ENCODE measurements at regions not wholly inside any gene's neighbourhood (a gene's known extent, or its start where the extent isn't known, plus 50 kb on each side); places are given as distances from the start of the nearest gene placed in this dataset.

DNA sequence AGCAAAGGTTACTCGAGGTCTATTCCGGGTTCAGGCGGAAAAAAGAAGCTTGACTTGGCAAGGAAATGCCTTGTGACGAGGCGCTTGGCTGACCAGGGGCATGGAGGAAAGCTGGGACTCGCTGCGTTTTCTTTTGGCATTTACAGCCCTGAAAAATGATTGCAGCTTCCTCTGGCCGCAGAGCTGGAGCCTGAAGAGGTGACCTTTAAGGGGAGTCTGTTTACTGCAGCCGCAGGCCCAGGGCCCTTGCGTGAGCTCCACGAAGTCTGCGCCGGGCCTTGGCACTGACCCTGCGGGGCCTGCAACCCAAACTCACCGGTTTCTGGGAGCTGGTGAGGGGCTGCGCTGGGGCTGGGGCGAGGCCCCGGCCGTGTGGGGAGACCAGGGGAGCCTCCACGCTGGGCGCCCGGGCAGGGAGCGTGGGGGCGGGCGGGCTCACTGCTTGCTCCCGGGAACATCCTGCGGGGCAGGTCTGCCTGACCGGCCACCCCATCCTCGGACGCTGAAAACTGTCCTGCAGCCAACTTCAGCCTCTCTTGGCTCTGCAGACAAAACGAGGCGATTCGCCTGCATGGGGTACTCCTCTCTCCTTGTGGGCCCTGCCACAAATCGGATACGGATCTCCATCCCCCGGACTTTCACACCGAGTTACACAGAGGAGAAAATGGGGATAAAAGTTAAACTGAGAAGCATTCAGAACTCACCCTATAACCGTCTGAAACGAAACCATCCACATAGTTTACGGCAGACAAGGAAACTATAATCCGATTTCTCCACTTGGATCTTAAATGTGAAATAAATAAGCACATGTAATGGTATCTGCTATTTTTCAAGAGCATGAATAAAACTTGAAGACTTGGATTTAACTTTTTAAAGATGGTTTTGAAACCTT is 206.3 kb upstream of the FOXF1 start:
- Histone ChIP-seq H3K4me1 (ENCODE audit: control insufficient read depth in 2 of 2, insufficient read depth in 1 of 2, low read depth in 1 of 2, low read length in 2 of 2) (peaks cover 0 to 7% of the 10 kb centered on the region in 2 donors), H3K4me3 (ENCODE audit: low read length in 2 of 2) (no peak overlapping the region), H3K23ac (ENCODE audit: low read depth, low read length, poor library complexity) (no peak overlapping the region), H4K8ac (ENCODE audit: low read depth, low read length) (no peak overlapping the region), H2BK120ac (ENCODE audit: low read depth, low read length) (no peak overlapping the region), H3K14ac (ENCODE audit: low read length) (no peak overlapping the region), H3K4me2 (ENCODE audit: insufficient read depth, low read length, poor library complexity, severe bottlenecking) (no peak overlapping the region), H3K79me1 (ENCODE audit: low read depth, low read length) (no peaks in the 10 kb centered on the region), H3K27me3 (ENCODE audit: control insufficient read depth in 3 of 3, insufficient read depth in 3 of 3, low read depth in 1 of 3, low read length in 3 of 3) (peaks cover 0 to 51% (median 0%) of the 10 kb centered on the region in 3 experiments), H3K9ac (ENCODE audit: low read depth, low read length, poor library complexity) (no peak overlapping the region), H2BK15ac (ENCODE audit: low read length) (peak overlapping the region; percentile 16), H2AFZ (ENCODE audit: low read length) (no peak overlapping the region), H3K27ac (replicated peaks; ENCODE audit: low read length) (no peak overlapping the region), H2BK12ac (ENCODE audit: low read length) (peak overlapping the region; percentile 36), H3K4ac (ENCODE audit: low read length) (no peak overlapping the region), H3K9me3 (replicated peaks in 1 of 2; ENCODE audit: control insufficient read depth in 2 of 2, insufficient read depth in 1 of 2, low read depth in 1 of 2, low read length in 2 of 2) (no peaks in the 10 kb centered on the region), H3K18ac (ENCODE audit: low read length) (peak overlapping the region; percentile 39), H3K36me3 (replicated peaks in 1 of 2; ENCODE audit: control insufficient read depth in 2 of 2, insufficient read depth in 2 of 2, low read length in 2 of 2) (no peaks in the 10 kb centered on the region), H2BK5ac (ENCODE audit: low read length) (no peak overlapping the region), H2AK5ac (ENCODE audit: low read depth, low read length) (no peak overlapping the region), H4K91ac (ENCODE audit: low read depth, low read length, poor library complexity) (no peak overlapping the region)
- WGBS, 2 donors (ENCODE audit: extremely low coverage in 2 of 2, insufficient read length in 2 of 2, insufficient replicate concordance in 1 of 2) = no CpG with 5 or more reads among the region's 41 CpGs
- DNase-seq (ENCODE audit: low spot score) = no peak

GRCh38 chr16:86304868-86305267 is 205.5 kb upstream of the FOXF1 start:
- H3K4ac ChIP-seq (ENCODE audit: low read length) = no peak overlapping the region
- H3K79me1 ChIP-seq (ENCODE audit: low read depth, low read length) = no peaks in the 10 kb centered on the region
- no peak overlapping the region for H3K4me2 ChIP-seq (ENCODE audit: insufficient read depth, low read length, poor library complexity, severe bottlenecking)
- no peak overlapping the region for H2BK15ac ChIP-seq (ENCODE audit: low read length)
- H3K4me3 ChIP-seq (ENCODE audit: low read length in 2 of 2) = no peak overlapping the region
- no peaks in the 10 kb centered on the region for H3K9me3 ChIP-seq (replicated peaks in 1 of 2; ENCODE audit: control insufficient read depth in 2 of 2, insufficient read depth in 1 of 2, low read depth in 1 of 2, low read length in 2 of 2)
- H2BK5ac ChIP-seq (ENCODE audit: low read length) = no peak overlapping the region
- H3K9ac ChIP-seq (ENCODE audit: low read depth, low read length, poor library complexity) = no peak overlapping the region
- no peak overlapping the region for H2AK5ac ChIP-seq (ENCODE audit: low read depth, low read length)
- H4K91ac ChIP-seq (ENCODE audit: low read depth, low read length, poor library complexity) = no peak overlapping the region
- H3K23ac ChIP-seq (ENCODE audit: low read depth, low read length, poor library complexity) = no peak overlapping the region
- no peak overlapping the region for H4K8ac ChIP-seq (ENCODE audit: low read depth, low read length)
- peaks cover 0 to 7% of the 10 kb centered on the region in 2 donors for H3K4me1 ChIP-seq (ENCODE audit: control insufficient read depth in 2 of 2, insufficient read depth in 1 of 2, low read depth in 1 of 2, low read length in 2 of 2)
- H2AFZ ChIP-seq (ENCODE audit: low read length) = no peak overlapping the region
- H3K36me3 ChIP-seq (replicated peaks in 1 of 2; ENCODE audit: control insufficient read depth in 2 of 2, insufficient read depth in 2 of 2, low read length in 2 of 2) = no peaks in the 10 kb centered on the region
- no peak for DNase-seq (ENCODE audit: low spot score)
- H3K14ac ChIP-seq (ENCODE audit: low read length) = no peak overlapping the region
- H2BK12ac ChIP-seq (ENCODE audit: low read length) = no peak overlapping the region
- H3K27me3 ChIP-seq (ENCODE audit: control insufficient read depth in 3 of 3, insufficient read depth in 3 of 3, low read depth in 1 of 3, low read length in 3 of 3) = peaks cover 0 to 47% (median 0%) of the 10 kb centered on the region in 3 experiments
- 100% methylated on average over 1 of the region's 2 CpGs; no CpG with 5 or more reads in 1 of the 2 donors for WGBS, 2 donors (ENCODE audit: extremely low coverage in 2 of 2, insufficient read length in 2 of 2, insufficient replicate concordance in 1 of 2)
- no peak overlapping the region for H2BK120ac ChIP-seq (ENCODE audit: low read depth, low read length)
- H3K27ac ChIP-seq (replicated peaks; ENCODE audit: low read length) = no peak overlapping the region
- H3K18ac ChIP-seq (ENCODE audit: low read length) = no peak overlapping the region

DNA sequence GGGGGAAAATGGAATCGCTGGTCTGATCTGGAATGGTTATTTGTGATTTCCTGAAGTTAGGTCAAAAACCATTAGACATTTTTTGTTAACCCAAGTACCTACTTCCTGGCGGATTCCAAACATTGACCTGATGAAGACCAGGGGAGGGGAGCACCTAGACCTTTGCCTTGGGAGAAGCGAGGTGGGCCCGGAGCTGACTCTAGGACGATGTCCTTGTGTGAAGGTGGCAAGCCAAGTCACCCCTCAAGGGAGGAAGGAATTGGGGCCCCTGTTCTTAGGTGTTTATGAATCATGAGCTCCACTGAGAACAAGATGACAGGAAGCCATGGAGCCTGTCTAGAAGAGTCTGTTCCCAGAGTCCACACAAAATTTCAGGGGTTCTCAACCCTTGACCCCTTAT is 204.9 kb upstream of the FOXF1 start:
- Histone ChIP-seq H2BK15ac (ENCODE audit: low read length) (no peak overlapping the region), H2BK5ac (ENCODE audit: low read length) (no peak overlapping the region), H3K4me1 (ENCODE audit: control insufficient read depth in 2 of 2, insufficient read depth in 1 of 2, low read depth in 1 of 2, low read length in 2 of 2) (peaks cover 0 to 5% of the 10 kb centered on the region in 2 donors), H3K14ac (ENCODE audit: low read length) (no peak overlapping the region), H3K23ac (ENCODE audit: low read depth, low read length, poor library complexity) (no peak overlapping the region), H2BK12ac (ENCODE audit: low read length) (no peak overlapping the region), H3K79me1 (ENCODE audit: low read depth, low read length) (no peaks in the 10 kb centered on the region), H2AK5ac (ENCODE audit: low read depth, low read length) (no peak overlapping the region), H3K4me3 (ENCODE audit: low read length in 2 of 2) (no peak overlapping the region), H3K36me3 (replicated peaks in 1 of 2; ENCODE audit: control insufficient read depth in 2 of 2, insufficient read depth in 2 of 2, low read length in 2 of 2) (no peaks in the 10 kb centered on the region), H3K4me2 (ENCODE audit: insufficient read depth, low read length, poor library complexity, severe bottlenecking) (no peak overlapping the region), H3K4ac (ENCODE audit: low read length) (no peak overlapping the region), H3K27me3 (ENCODE audit: control insufficient read depth in 3 of 3, insufficient read depth in 3 of 3, low read depth in 1 of 3, low read length in 3 of 3) (peaks cover 0 to 44% (median 0%) of the 10 kb centered on the region in 3 experiments), H2AFZ (ENCODE audit: low read length) (no peak overlapping the region), H3K9ac (ENCODE audit: low read depth, low read length, poor library complexity) (no peak overlapping the region), H4K8ac (ENCODE audit: low read depth, low read length) (no peak overlapping the region), H4K91ac (ENCODE audit: low read depth, low read length, poor library complexity) (no peak overlapping the region), H3K27ac (replicated peaks; ENCODE audit: low read length) (no peak overlapping the region), H3K18ac (ENCODE audit: low read length) (no peak overlapping the region), H2BK120ac (ENCODE audit: low read depth, low read length) (no peak overlapping the region), H3K9me3 (replicated peaks in 1 of 2; ENCODE audit: control insufficient read depth in 2 of 2, insufficient read depth in 1 of 2, low read depth in 1 of 2, low read length in 2 of 2) (no peaks in the 10 kb centered on the region)
- no CpG with 5 or more reads among the region's 5 CpGs for WGBS, 2 donors (ENCODE audit: extremely low coverage in 2 of 2, insufficient read length in 2 of 2, insufficient replicate concordance in 1 of 2)
- DNase-seq (ENCODE audit: low spot score) = no peak

DNA sequence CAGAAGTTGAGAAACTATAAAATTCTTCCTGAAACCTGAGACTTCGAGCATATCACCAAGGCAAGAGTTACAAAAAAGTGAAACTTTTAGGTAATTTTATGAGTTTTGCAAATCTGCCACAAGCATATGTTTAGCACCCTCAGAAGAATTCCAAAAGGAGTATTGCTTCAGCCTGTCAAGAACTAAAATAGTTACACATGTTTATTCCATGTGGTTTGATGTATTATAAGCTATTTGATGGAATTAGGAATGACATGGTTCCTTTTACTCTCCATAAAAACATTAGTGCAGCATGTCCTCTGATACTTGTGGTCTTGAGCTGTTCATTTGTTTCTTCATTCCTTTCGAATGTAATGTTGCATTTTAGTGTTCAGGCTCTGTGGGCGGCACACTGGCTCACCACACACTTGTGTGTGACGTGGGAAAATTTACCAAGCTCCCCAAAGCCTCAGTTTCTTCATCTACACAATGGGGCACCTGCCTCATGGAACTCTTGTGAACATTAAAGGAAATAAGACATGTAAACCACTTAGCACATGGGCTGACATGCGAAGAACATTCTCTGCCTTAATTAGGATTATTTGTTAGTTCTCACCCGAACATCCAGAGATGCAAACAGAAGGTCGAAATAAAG is 204.2 kb upstream of the FOXF1 start:
- Histone ChIP-seq H3K27me3 (ENCODE audit: control insufficient read depth in 3 of 3, insufficient read depth in 3 of 3, low read depth in 1 of 3, low read length in 3 of 3) (peaks cover 0 to 39% (median 0%) of the 10 kb centered on the region in 3 experiments), H3K79me1 (ENCODE audit: low read depth, low read length) (no peaks in the 10 kb centered on the region), H3K36me3 (replicated peaks in 1 of 2; ENCODE audit: control insufficient read depth in 2 of 2, insufficient read depth in 2 of 2, low read length in 2 of 2) (no peaks in the 10 kb centered on the region), H4K91ac (ENCODE audit: low read depth, low read length, poor library complexity) (no peak overlapping the region), H3K27ac (replicated peaks; ENCODE audit: low read length) (no peak overlapping the region), H2BK15ac (ENCODE audit: low read length) (no peak overlapping the region), H3K18ac (ENCODE audit: low read length) (no peak overlapping the region), H3K9ac (ENCODE audit: low read depth, low read length, poor library complexity) (no peak overlapping the region), H3K4me3 (ENCODE audit: low read length in 2 of 2) (no peak overlapping the region), H3K4me1 (ENCODE audit: control insufficient read depth in 2 of 2, insufficient read depth in 1 of 2, low read depth in 1 of 2, low read length in 2 of 2) (peaks cover 0 to 2% of the 10 kb centered on the region in 2 donors), H2BK12ac (ENCODE audit: low read length) (no peak overlapping the region), H2BK5ac (ENCODE audit: low read length) (no peak overlapping the region), H2BK120ac (ENCODE audit: low read depth, low read length) (no peak overlapping the region), H2AK5ac (ENCODE audit: low read depth, low read length) (no peak overlapping the region), H3K14ac (ENCODE audit: low read length) (no peak overlapping the region), H2AFZ (ENCODE audit: low read length) (no peak overlapping the region), H3K9me3 (replicated peaks in 1 of 2; ENCODE audit: control insufficient read depth in 2 of 2, insufficient read depth in 1 of 2, low read depth in 1 of 2, low read length in 2 of 2) (no peaks in the 10 kb centered on the region), H4K8ac (ENCODE audit: low read depth, low read length) (no peak overlapping the region), H3K4me2 (ENCODE audit: insufficient read depth, low read length, poor library complexity, severe bottlenecking) (no peak overlapping the region), H3K23ac (ENCODE audit: low read depth, low read length, poor library complexity) (no peak overlapping the region), H3K4ac (ENCODE audit: low read length) (no peak overlapping the region)
- DNase-seq (ENCODE audit: low spot score) = no peak
- no CpG with 5 or more reads among the region's 7 CpGs for WGBS, 2 donors (ENCODE audit: extremely low coverage in 2 of 2, insufficient read length in 2 of 2, insufficient replicate concordance in 1 of 2)
